ENCODE measurements at regions not wholly inside any gene's neighbourhood (a gene's known extent, or its start where the extent isn't known, plus 50 kb on each side); places are given as distances from the start of the nearest gene placed in this dataset.

DNA sequence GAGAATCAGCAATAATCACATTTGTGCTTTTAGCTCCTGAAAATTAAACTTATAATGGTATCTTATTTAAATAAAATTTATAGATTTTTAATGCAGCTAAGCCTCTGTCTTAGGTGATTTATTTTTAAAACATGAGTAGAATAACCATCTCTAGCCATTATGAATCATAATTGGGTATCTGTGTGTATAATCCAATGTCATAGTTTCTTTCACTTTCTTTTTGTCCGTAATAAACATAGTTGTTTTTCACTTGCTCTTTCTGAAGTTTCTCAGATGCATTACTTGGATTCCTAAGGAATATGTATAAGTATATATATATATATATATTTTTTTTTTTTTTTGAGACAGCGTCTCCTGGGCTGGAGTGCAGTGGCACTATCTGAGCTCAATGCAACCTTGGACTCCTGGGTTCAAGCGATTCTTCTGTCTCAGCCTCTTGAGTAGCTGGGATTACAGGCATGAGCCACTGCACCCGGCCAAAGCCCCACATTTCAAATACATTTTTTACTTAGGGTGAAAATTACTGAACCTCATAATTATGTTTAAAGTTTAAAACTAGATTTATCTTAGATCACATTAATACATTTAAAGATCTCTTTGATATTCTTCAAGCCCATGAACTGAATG lies 377.1 kb downstream of the PRDM9 start:
- Histone ChIP-seq H2AFZ (ENCODE audit: low read length) (no peak overlapping the region), H3K4me3 (ENCODE audit: low read depth, low read length, poor library complexity, severe bottlenecking) (no peak overlapping the region), H3K36me3 (ENCODE audit: insufficient read depth, low read length) (no peaks in the 10 kb centered on the region), H3K4me1 (ENCODE audit: insufficient read depth, low read length, severe bottlenecking) (no peaks in the 10 kb centered on the region), H3K9me2 (ENCODE audit: low read depth, low read length) (no peaks in the 10 kb centered on the region), H3K4me2 (ENCODE audit: low read length) (no peak overlapping the region), H3K27me3 (ENCODE audit: insufficient read depth, low read length) (no peaks in the 10 kb centered on the region), H3K9me3 (ENCODE audit: low read length) (no peaks in the 10 kb centered on the region), H3F3A (ENCODE audit: insufficient read depth, low read length) (no peaks in the 10 kb centered on the region), H3K79me2 (ENCODE audit: insufficient read depth, low read length) (no peaks in the 10 kb centered on the region), H4K20me1 (ENCODE audit: insufficient read depth, low read length) (no peaks in the 10 kb centered on the region), H3K9ac (ENCODE audit: low read length) (no peak overlapping the region), H3K27ac (ENCODE audit: low read depth, low read length, poor library complexity, severe bottlenecking) (no peak overlapping the region)
- TF ChIP-seq EZH2 (IDR thresholded peaks at IDR 0.05; ENCODE audit: borderline replicate concordance, low read length) (no peak), CTCF (IDR thresholded peaks at IDR 0.05; ENCODE audit: low read length) (no peak)

- H3K36me3 ChIP-seq (ENCODE audit: insufficient read depth, low read length) = no peaks in the 10 kb centered on the region
- no peak for TF ChIP-seq EZH2 (IDR thresholded peaks at IDR 0.05; ENCODE audit: borderline replicate concordance, low read length)
- TF ChIP-seq CTCF (IDR thresholded peaks at IDR 0.05; ENCODE audit: low read length) = no peak
Observed at GRCh38 chr5:23893561-23893960, 386.2 kb downstream of the PRDM9 start.

DNA sequence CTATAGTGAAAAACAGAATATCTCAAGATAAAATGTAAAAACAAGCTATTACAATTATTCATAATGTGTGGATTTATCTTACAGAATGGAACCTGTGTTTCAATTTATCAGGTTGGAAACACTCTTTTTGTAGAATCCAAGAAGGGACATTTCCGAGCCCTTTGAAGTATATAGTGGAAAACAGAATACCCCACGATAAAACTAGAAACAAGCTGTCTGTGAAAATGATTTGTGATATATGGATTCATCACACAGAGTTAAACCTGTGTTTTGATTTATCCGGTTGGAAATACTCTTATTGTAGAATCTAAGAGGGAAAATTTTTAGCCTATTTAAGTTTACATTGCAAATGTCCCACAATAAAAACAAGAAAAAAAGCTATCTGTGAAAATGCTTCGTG lies 388.2 kb downstream of the PRDM9 start:
- Histone ChIP-seq H3K79me2 (ENCODE audit: insufficient read depth, low read length) (no peaks in the 10 kb centered on the region), H3K27me3 (ENCODE audit: insufficient read depth, low read length) (no peaks in the 10 kb centered on the region)

More at GRCh38 chr5:23893561-23893960, 386.2 kb downstream of the PRDM9 start:
- Histone ChIP-seq H3K79me2 (ENCODE audit: insufficient read depth, low read length) (no peaks in the 10 kb centered on the region), H3K4me1 (ENCODE audit: insufficient read depth, low read length, severe bottlenecking) (no peaks in the 10 kb centered on the region), H3K27ac (ENCODE audit: low read depth, low read length, poor library complexity, severe bottlenecking) (no peak overlapping the region), H4K20me1 (ENCODE audit: insufficient read depth, low read length) (no peaks in the 10 kb centered on the region), H3K27me3 (ENCODE audit: insufficient read depth, low read length) (no peaks in the 10 kb centered on the region), H3K9me3 (ENCODE audit: low read length) (no peaks in the 10 kb centered on the region), H3K4me3 (ENCODE audit: low read depth, low read length, poor library complexity, severe bottlenecking) (no peak overlapping the region), H3K9me2 (ENCODE audit: low read depth, low read length) (no peaks in the 10 kb centered on the region), H3K4me2 (ENCODE audit: low read length) (no peak overlapping the region), H3F3A (ENCODE audit: insufficient read depth, low read length) (no peaks in the 10 kb centered on the region), H3K9ac (ENCODE audit: low read length) (no peak overlapping the region), H2AFZ (ENCODE audit: low read length) (no peak overlapping the region)

More for the DNA sequence above, 388.2 kb downstream of the PRDM9 start:
- no peak for TF ChIP-seq CTCF (IDR thresholded peaks at IDR 0.05; ENCODE audit: low read length)
- no peak for TF ChIP-seq EZH2 (IDR thresholded peaks at IDR 0.05; ENCODE audit: borderline replicate concordance, low read length)
- no peaks in the 10 kb centered on the region for H3K9me3 ChIP-seq (ENCODE audit: low read length)
- no peak overlapping the region for H2AFZ ChIP-seq (ENCODE audit: low read length)
- no peak overlapping the region for H3K27ac ChIP-seq (ENCODE audit: low read depth, low read length, poor library complexity, severe bottlenecking)
- no peak overlapping the region for H3K4me2 ChIP-seq (ENCODE audit: low read length)
- no peaks in the 10 kb centered on the region for H3K4me1 ChIP-seq (ENCODE audit: insufficient read depth, low read length, severe bottlenecking)
- H3K9ac ChIP-seq (ENCODE audit: low read length) = no peak overlapping the region
- H3K36me3 ChIP-seq (ENCODE audit: insufficient read depth, low read length) = no peaks in the 10 kb centered on the region
- H3K9me2 ChIP-seq (ENCODE audit: low read depth, low read length) = no peaks in the 10 kb centered on the region
- H4K20me1 ChIP-seq (ENCODE audit: insufficient read depth, low read length) = no peaks in the 10 kb centered on the region
- no peaks in the 10 kb centered on the region for H3F3A ChIP-seq (ENCODE audit: insufficient read depth, low read length)
- H3K4me3 ChIP-seq (ENCODE audit: low read depth, low read length, poor library complexity, severe bottlenecking) = no peak overlapping the region
